HG03135 (cell line): ENCODE measurements at regions not wholly inside any gene's neighbourhood (a gene's known extent, or its start where the extent isn't known, plus 50 kb on each side); places are given as distances from the start of the nearest gene placed in this dataset.

ENCODE experiments used
- ATAC-seq: cut with Tn5 transposase; IDR thresholded peaks from one replicate; pipeline ENCODE4 v1.9.1; 2021; ENCODE audit warnings: mild to moderate bottlenecking, moderate library complexity; ENCODE audit not compliant: unreplicated experiment

- ATAC-seq, result no peak
Observed at GRCh38 chr1:101653482-101653946, 343.2 kb downstream of the OLFM3 start.

DNA sequence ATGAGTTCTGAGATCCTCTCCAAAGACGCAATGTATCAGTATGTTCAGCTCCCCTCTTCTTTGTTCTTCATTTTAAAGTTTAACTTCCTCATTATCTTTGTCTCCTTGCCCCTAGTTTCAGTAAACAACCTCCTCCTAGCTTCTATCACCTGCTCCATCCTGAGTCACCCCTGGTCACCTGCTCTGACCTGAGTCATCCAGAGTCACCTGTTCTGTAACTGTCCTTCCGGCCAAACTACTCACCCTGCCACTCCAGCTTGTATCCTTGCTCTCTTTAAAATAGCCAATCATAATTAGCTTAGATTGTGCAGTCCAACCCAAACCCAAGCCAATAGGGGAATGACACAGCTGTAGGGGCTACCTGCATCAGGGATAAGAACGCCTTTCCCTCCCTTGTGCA, 332.0 kb downstream of the OLFM3 start:
- no peak for ATAC-seq

DNA sequence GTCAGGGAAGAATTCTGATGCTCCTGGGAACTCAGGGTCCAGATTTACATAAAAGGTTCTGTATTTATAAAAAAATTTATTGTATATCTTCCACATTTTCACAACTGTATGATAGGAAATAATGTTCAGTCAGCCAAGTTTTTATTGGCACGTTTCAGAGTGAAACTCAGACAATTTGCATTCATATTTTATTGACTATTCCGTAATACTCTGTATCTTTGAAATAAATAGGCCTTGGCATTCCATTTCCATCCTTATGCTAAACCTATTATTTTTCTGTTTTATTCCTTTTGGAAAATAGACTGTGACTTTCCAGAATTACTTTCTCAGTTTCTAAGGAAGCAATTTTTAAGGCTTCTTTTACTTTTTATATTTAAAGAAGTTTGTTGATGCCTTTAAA, 329.0 kb downstream of the OLFM3 start:
- no peak for ATAC-seq

DNA sequence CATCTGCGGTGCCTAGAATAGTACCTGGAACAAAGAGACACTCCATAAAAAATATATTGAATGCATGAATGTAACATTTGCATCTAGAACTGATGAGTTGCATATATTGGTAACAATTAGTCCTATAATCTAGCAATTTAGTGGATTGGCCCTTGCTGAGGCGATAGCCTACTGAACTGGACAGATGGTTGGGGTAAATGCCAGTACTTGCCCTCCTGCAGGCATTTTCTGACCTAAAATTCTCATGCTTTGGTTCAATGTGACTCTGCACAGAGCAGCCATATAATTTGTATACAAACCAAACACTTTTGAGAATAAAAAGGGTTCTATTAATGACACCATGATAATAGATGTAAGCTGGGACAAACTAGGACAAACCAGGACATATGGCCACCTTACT, 313.6 kb downstream of the OLFM3 start:
- no peak for ATAC-seq

DNA sequence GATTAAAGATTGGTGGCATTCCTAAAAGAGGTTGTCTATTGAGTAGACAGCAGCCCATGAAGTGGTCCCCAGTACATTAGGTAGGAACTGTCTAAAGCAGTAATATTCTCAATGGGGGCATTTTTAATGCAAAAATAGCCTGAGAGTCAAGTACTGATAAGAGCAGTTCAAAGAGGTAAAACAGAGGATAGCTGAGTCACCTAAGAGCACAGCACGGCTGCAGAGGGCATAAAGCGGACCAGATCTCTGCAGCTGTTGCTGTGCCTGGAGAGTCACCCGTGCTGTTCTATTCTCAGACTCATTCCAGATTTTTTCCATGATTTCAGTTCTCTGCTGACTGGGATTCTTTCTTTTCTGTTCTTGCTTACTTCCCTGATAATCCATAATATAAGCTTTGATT, 313.2 kb downstream of the OLFM3 start:
- ATAC-seq, result no peak

DNA sequence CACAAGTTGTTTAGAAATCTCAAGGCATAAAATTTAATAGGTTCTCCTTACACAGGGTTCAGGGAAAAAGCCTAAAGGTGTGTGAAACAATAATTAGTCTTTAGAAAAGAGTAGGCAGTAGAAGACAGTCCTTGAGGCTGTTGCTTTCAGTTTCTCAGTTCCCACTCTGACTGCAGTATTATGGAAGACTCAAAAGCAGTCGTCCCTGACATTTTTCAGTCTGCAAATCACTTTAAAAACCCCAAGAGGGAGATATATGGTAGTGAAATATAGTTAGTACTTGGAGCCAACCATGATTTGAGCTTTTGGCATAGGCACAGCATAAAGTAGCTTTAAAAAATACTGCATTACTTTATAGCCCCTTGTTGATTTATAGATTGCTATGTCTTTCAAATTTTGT, 299.7 kb downstream of the OLFM3 start:
- ATAC-seq, result no peak

GRCh38 chr1:101698681-101699080, 298.0 kb downstream of the OLFM3 start:
- ATAC-seq, result no peak

DNA sequence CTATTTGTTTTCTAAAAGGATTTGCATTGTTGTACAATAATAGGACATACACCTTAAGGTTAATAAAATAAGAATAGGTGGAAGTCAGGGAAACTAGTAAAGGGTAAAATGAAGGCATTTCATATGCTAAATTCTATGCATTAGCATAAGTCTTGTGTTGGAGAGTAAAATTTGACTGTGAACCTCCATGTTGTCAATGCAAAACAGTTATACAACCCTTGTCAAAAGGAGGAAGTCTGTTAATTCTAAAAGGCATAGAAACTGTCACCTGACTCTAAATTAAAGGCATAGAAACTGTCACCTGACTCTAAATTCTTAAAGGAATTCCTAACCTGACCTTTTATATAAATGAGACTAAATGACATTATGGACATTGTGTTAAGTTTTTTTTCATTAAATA, 291.8 kb downstream of the OLFM3 start:
- ATAC-seq, result no peak

DNA sequence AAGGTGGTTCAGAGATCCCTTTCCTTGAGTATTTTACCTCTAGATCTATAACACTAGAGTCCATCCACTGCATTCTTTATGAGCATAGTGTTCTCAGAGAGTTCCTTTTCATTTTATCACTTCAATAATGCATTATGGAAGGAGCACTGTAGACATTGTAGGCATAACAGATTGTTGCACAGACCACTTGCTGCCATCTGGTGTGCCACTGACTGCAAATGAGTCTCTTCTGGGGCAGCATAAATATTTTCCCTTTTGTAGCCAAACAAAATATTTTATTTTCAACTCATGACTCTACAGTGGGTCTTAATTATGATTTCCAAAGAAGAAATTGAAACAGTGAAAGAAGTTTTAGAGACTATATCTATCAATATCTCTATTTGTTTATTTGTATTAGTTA, 290.4 kb downstream of the OLFM3 start:
- ATAC-seq, result no peak

DNA sequence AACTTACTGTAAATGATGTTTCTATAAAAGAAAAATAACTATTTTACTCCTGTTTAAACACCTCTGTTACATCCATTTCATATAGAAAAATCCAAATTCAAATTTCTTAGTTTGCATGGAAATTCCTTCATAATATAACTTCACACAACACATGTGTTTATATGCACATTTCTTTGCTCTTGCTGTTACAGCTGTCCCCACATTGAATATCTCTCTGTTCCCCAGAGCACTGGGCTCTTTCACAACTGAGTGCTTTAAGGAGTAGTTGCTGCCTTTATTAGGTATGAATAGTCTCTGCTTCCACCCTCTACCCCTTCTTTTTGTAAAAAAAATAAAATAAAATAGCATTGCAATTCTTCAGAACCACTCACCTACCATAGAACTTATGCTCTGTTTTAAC, 287.0 kb downstream of the OLFM3 start:
- ATAC-seq, result no peak

GRCh38 chr1:101713760-101714159, 283.0 kb downstream of the OLFM3 start:
- ATAC-seq, result no peak

- ATAC-seq, result peak; percentile 55
Observed at GRCh38 chr1:101723415-101723814, 273.3 kb downstream of the OLFM3 start.

DNA sequence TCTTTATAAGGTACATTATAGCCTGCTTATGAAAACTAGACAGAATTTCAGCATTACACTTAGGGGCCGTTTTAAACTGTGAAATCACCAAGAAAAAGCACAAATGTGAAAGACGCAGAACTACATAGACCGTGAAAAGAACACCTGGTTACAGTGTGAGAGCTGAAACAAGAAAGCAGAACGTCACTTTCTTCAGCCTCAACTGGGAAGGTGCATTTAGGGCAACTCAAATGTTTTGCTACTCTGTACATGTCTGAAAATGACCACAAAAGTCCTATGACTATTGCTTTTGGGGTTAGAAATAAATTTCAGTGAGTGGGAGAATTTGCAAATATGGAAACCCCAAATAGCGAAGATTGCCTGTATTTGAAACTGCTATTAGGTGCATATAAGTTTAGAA, 268.7 kb downstream of the OLFM3 start:
- no peak for ATAC-seq

GRCh38 chr1:101730559-101730958, 266.2 kb downstream of the OLFM3 start:
- no peak for ATAC-seq

GRCh38 chr1:101732261-101732660, 264.5 kb downstream of the OLFM3 start:
- no peak for ATAC-seq

GRCh38 chr1:101733340-101733739, 263.4 kb downstream of the OLFM3 start:
- no peak for ATAC-seq

GRCh38 chr1:101738475-101738874, 258.3 kb downstream of the OLFM3 start:
- ATAC-seq, result no peak

- ATAC-seq, result no peak
Observed at GRCh38 chr1:101739146-101739545, 257.6 kb downstream of the OLFM3 start.

GRCh38 chr1:101739826-101740330, 256.8 kb downstream of the OLFM3 start:
- no peak for ATAC-seq

DNA sequence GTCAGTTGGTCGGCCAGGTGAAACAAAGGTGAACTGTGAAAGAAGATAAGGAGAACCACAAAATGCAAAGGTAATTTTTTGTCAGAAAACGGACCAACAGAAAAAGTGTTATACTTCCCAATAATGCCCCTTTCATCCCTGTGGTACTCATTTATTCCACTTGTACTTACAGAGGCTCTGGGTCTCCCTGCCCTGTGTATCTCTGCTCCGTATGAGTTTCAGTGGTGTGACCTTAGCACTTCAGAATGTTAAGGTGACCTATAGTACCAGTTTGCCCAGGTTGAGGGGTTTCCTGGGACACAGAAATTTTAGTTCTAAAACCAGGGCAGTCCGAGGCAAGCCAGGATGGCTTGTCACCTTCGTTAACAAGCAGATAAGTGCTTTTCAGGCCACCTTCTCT, 254.8 kb downstream of the OLFM3 start:
- no peak for ATAC-seq

- ATAC-seq, result no peak
Observed at GRCh38 chr1:101742509-101742908, 254.2 kb downstream of the OLFM3 start.

DNA sequence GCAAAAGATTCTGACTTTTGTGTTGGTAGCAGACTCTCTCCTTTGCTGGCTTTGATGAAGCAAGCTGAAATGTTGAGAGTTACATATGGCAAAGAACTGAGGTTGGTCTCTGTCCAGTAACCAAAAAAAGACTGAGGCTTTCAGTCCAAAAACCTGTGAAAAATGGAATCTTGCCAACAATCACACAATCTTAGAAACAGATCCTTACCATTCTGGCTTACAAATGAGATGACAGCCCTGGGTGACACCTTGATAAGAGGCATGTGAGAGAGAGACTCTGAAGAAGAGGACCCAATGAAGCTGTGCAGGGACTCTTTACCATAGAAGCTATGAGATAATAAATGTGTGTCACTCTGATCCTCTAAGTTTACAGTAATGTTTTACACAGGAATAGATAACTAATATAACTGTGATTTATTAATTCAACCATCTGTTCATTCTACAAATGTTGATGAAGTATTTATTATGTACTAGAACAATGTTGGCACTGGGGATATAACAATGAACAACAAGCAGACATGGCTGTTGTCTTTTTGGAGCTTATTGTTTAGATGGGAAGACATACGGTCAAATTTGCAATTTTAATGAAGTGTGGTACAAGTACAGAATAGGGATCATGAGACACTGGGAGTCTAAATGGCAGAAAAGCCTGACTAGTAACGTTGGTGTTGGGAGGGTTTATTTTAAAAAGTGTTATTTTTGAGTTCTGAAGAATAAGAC, 251.0 kb downstream of the OLFM3 start:
- no peak for ATAC-seq

- ATAC-seq, result no peak
Observed at GRCh38 chr1:101748077-101748476, 248.6 kb downstream of the OLFM3 start.
